ENCODE measurements at regions not wholly inside any gene's neighbourhood (a gene's known extent, or its start where the extent isn't known, plus 50 kb on each side); places are given as distances from the start of the nearest gene placed in this dataset.

- Histone ChIP-seq H2AFZ (ENCODE audit: low read depth, low read length) (no peak overlapping the region), H3K9me3 (replicated peaks; ENCODE audit: control insufficient read depth, insufficient read depth, low read depth, low read length) (no peaks in the 10 kb centered on the region), H3K36me3 (ENCODE audit: control insufficient read depth, insufficient read depth, low read length) (no peaks in the 10 kb centered on the region), H3K9me1 (ENCODE audit: control insufficient read depth, insufficient read depth, low read length) (no peaks in the 10 kb centered on the region), H3K79me2 (ENCODE audit: control insufficient read depth, insufficient read depth, low read length) (no peaks in the 10 kb centered on the region), H3K27me3 (ENCODE audit: control insufficient read depth in 2 of 2, insufficient read depth in 2 of 2, low read length in 2 of 2) (no peaks in the 10 kb centered on the region), H3K4me2 (ENCODE audit: insufficient read depth, low read length) (no peak overlapping the region), H3K4me1 (replicated peaks in 1 of 2; ENCODE audit: control insufficient read depth in 2 of 2, insufficient read depth in 2 of 2, low read length in 2 of 2) (no peaks in the 10 kb centered on the region), H3K27ac (ENCODE audit: extremely low read depth, low read depth, low read length) (no peak overlapping the region), H4K20me1 (replicated peaks; ENCODE audit: control insufficient read depth, insufficient read depth, low read length) (no peaks in the 10 kb centered on the region), H3K9ac (ENCODE audit: insufficient read depth in 1 of 2, low read depth in 2 of 2, low read length in 2 of 2) (no peak overlapping the region), H3K4me3 (no peak overlapping the region)
- intact Hi-C loops (cut with micrococcal nuclease) (no loop called here), in situ Hi-C loops (cut with MboI) (no loop called here)
- TF ChIP-seq ZNF639 (CRISPR knock-in tag; conservative IDR thresholded peaks at IDR 0.05 in 1 of 2, IDR thresholded peaks at IDR 0.05 in 1 of 2) (no peak), ZNF449 (CRISPR knock-in tag; IDR thresholded peaks at IDR 0.05) (no peak), ZKSCAN1 (IDR thresholded peaks at IDR 0.05; ENCODE audit: low read depth, low read length) (no peak), PCBP1 (IDR thresholded peaks at IDR 0.05; ENCODE audit: low read depth, low read length, poor library complexity, severe bottlenecking) (no peak)
- FAIRE-seq, result no peak
- no peak for DNase-seq (ENCODE audit: extremely low read depth in 1 of 4, low spot score in 3 of 4)
- no peak for ATAC-seq
- BruUV-seq (replicated peaks), result no TSS peak
- ChIA-PET POLR2A (interaction anchor here (0.7 kb wide), 1 partner anchor 361 kb away, joined by 3 read pairs; no protein-coding TSS in a partner anchor), CTCF (ENCODE audit: low intra/inter-chr PET ratio) (no interaction called here)
- whole genome bisulfite sequencing (ENCODE audit: insufficient coverage, low coverage, missing lambda C conversion rate), result 0% methylated on average over 6 of the region's 6 CpGs
Measured at GRCh38 chrX:26019386-26019785, 118.8 kb upstream of the MAGEB18 start.

Data from K562 (cell line).